Cerebellar nuclear complex (tissue), 1 donor: ENCODE measurements at regions not wholly inside any gene's neighbourhood (a gene's known extent, or its start where the extent isn't known, plus 50 kb on each side); places are given as distances from the start of the nearest gene placed in this dataset.

Experiments
- DNase-seq, 2 experiments: peaks; one replicate each; lab custom pipeline; 2025; lab: John Stamatoyannopoulos, UW

GRCh38 chr14:62093736-62094135, 331.5 kb downstream of the SNAPC1 start:
- DNase-seq: no peak

- no peak for DNase-seq
Observed at GRCh38 chr14:62097072-62097471, 334.9 kb downstream of the SNAPC1 start.

GRCh38 chr14:62097824-62098223, 335.6 kb downstream of the SNAPC1 start:
- DNase-seq: no peak

GRCh38 chr14:62098357-62098756, 336.1 kb downstream of the SNAPC1 start:
- DNase-seq: no peak

- no peak for DNase-seq
Observed at GRCh38 chr14:62099091-62099490, 336.9 kb downstream of the SNAPC1 start.

GRCh38 chr14:62101189-62101588, 339.0 kb downstream of the SNAPC1 start:
- DNase-seq: no peak

GRCh38 chr14:62101673-62102348, 339.6 kb downstream of the SNAPC1 start:
- no peak for DNase-seq

- DNase-seq: no peak
Observed at GRCh38 chr14:62102349-62102725, 340.1 kb downstream of the SNAPC1 start.

- no peak for DNase-seq
Observed at GRCh38 chr14:62103464-62103863, 341.2 kb downstream of the SNAPC1 start.

- DNase-seq: no peak
Observed at GRCh38 chr14:62110941-62111340, 348.7 kb downstream of the SNAPC1 start.

GRCh38 chr14:62117010-62117750, 355.0 kb downstream of the SNAPC1 start:
- no peak for DNase-seq

- no peak for DNase-seq
Observed at GRCh38 chr14:62117751-62118105, 355.5 kb downstream of the SNAPC1 start.

GRCh38 chr14:62118461-62118860, 356.2 kb downstream of the SNAPC1 start:
- no peak for DNase-seq

- no peak for DNase-seq
Observed at GRCh38 chr14:62118871-62119270, 356.7 kb downstream of the SNAPC1 start.

- no peak for DNase-seq
Observed at GRCh38 chr14:62123961-62124360, 361.7 kb downstream of the SNAPC1 start.

GRCh38 chr14:62125793-62126192, 363.6 kb downstream of the SNAPC1 start:
- DNase-seq: no peak

GRCh38 chr14:62126879-62127478, 364.8 kb downstream of the SNAPC1 start:
- DNase-seq: peak in 1 of 2 experiments; percentile 15

GRCh38 chr14:62130441-62130840, 368.2 kb downstream of the SNAPC1 start:
- DNase-seq: no peak

- DNase-seq: no peak
Observed at GRCh38 chr14:62133776-62134550, 371.7 kb downstream of the SNAPC1 start.

- no peak for DNase-seq
Observed at GRCh38 chr14:62138593-62138992, 376.4 kb downstream of the SNAPC1 start.

- DNase-seq: no peak
Observed at GRCh38 chr14:62141139-62141538, 378.9 kb downstream of the SNAPC1 start.

GRCh38 chr14:62143245-62143644, 381.0 kb downstream of the SNAPC1 start:
- DNase-seq: no peak

GRCh38 chr14:62144863-62145262, 382.6 kb downstream of the SNAPC1 start:
- DNase-seq: no peak
